Neutrophil (primary cell): ENCODE measurements at regions not wholly inside any gene's neighbourhood (a gene's known extent, or its start where the extent isn't known, plus 50 kb on each side); places are given as distances from the start of the nearest gene placed in this dataset.
A peak's percentile ranks its signal among the peaks of the same experiment; 100 is the strongest.

Experiments used
- H3K27ac ChIP-seq: fragments of 200-600 bp; sonication (generic); 2 replicates; pipeline ENCODE4 v1.5.1; 2016; ENCODE audit warnings: mild to moderate bottlenecking, moderate library complexity
- H3K27me3 ChIP-seq: fragments of 200-600 bp; sonication (generic); 2 replicates; pipeline ENCODE4 v1.6.0; 2016; ENCODE audit warnings: mild to moderate bottlenecking
- H3K36me3 ChIP-seq: fragments of 200-600 bp; sonication (generic); 2 replicates; pipeline ENCODE4 v1.5.1; 2017
- H3K4me1 ChIP-seq, 2 experiments: fragments of 200-600 bp in 1 of 2; sonication (generic) in 1 of 2; 1 replicate in 1 of 2; 2 replicates in 1 of 2; pipeline versions ENCODE4 v1.5.1 to v1.6.1; 2013 to 2016; ENCODE audit warnings: low read depth in 1 of 2, low read length in 1 of 2, mild to moderate bottlenecking in 1 of 2, moderate library complexity in 1 of 2; ENCODE audit not compliant: control insufficient read depth in 1 of 2, insufficient read depth in 1 of 2
- H3K4me3 ChIP-seq, 2 experiments: fragments of 200-600 bp in 1 of 2; sonication (generic) in 1 of 2; 1 replicate in 1 of 2; 2 replicates in 1 of 2; pipeline ENCODE4 v1.5.1; 2013 to 2016; ENCODE audit warnings: low read depth in 1 of 2, low read length in 1 of 2, mild to moderate bottlenecking in 1 of 2, moderate library complexity in 1 of 2
- H3K9me3 ChIP-seq: fragments of 200-600 bp; sonication (generic); 2 replicates; pipeline ENCODE4 v1.5.1; 2016
- CTCF ChIP-seq: fragments of 200-600 bp; sonication (generic); IDR thresholded peaks from 2 replicates; pipeline ENCODE4 v1.5.1; 2016; ENCODE audit warnings: antibody characterized with exemption

DNA sequence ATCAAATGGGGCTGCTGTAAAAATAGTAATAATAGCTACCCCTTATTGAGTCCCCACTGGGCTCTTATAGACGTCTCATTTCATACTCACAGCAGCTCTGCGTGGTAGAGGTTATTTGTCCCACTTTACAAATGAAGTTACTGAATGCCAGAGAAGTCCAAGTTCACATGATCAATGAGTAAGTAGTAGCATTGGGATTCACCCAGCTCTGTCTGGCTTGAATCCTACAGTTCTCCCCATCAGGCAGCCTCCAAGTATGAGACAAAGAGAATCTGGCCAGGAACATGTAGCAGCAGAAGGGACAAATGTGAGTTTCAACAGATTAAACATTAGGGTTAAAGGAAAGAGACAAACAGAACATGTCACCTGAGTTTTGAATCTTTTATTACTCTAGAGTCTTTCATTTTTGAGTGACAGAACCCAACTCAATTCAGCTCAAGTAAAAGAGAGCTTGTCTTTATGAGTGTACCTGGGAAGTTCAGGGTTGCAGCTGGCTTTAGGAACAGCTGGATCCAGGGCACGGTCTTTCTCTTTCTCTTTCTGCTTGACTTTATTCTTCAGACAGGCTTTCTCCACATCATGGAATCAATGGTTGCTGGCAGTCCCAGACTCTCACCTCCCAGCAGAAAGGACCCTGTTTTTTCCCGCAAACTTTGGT, 64.1 kb upstream of the JDP2 start:
- H3K27me3 ChIP-seq: no peaks in the 10 kb centered on the region
- no peaks in the 10 kb centered on the region for H3K9me3 ChIP-seq
- no peak overlapping the region for H3K4me3 ChIP-seq
- H3K27ac ChIP-seq: no peak overlapping the region
- no peaks in the 10 kb centered on the region for H3K36me3 ChIP-seq
- TF ChIP-seq CTCF: no peak
- peaks cover 6 to 7% of the 10 kb centered on the region in 2 experiments for H3K4me1 ChIP-seq

DNA sequence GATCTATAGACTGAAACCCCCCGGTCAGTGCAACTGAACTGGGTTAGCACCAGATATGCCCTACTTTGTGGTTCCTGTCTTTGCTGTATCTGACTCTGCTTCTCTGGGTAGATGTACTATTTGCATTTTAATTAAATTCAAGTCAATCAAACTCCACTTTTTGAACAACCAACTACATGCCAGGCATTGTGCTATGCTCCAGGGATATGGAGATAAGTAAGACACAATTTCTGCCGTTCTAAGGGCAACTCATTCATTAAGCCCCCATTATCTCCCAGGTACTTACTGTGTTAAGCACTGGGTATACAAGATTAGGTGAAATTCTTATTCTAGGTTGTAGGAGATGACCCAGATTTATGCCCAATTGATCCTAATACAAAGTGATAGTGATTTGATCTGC, 62.7 kb upstream of the JDP2 start:
- Histone ChIP-seq H3K36me3 (no peaks in the 10 kb centered on the region), H3K9me3 (no peaks in the 10 kb centered on the region), H3K4me1 (peaks cover 9% of the 10 kb centered on the region in 2 experiments), H3K27ac (no peak overlapping the region), H3K4me3 (no peak overlapping the region), H3K27me3 (no peaks in the 10 kb centered on the region)
- no peak for TF ChIP-seq CTCF

DNA sequence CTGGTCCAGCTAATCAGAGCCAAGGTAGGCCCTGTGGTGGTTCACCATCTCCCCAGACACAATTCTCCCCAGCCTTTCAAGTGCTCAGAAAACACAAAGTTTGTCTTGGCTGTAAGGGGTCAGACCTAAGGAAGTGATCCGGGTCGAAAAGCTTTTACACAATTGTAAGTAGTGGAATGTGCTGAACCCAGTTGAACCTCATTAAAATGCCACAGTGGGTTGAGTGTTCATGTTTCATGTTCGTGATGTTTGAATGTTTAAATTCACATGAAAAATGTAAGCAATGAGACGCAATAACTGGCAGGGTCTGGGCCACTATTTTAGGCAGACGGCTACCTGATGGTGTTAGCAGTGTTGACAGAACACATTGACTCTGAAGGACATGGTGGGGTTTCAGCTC, 60.9 kb upstream of the JDP2 start:
- H3K9me3 ChIP-seq: no peaks in the 10 kb centered on the region
- no peaks in the 10 kb centered on the region for H3K36me3 ChIP-seq
- H3K4me3 ChIP-seq: no peak overlapping the region
- no peaks in the 10 kb centered on the region for H3K27me3 ChIP-seq
- H3K4me1 ChIP-seq: peaks cover 16 to 17% of the 10 kb centered on the region in 2 experiments
- TF ChIP-seq CTCF: no peak
- H3K27ac ChIP-seq: no peak overlapping the region

DNA sequence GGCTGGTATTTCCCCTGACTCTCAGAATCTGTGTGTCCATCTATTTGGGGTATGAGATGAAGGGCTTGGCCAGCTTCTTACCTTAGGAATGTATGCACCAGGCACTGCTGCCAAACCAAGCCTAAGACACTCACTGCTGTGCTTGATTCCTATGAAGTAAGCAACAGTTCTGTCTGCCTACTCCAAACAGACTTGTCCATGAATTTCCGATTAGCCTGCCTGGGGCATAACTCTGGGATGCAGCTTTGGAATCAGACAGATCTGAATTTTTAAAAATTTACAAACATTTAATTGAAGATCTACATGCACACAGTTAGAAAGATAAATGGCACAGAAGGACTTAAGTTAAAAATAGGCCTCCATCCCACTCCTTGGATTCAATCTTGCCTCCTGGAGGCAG, 59.5 kb upstream of the JDP2 start:
- Histone ChIP-seq H3K9me3 (no peaks in the 10 kb centered on the region), H3K27ac (no peak overlapping the region), H3K4me3 (no peak overlapping the region), H3K27me3 (no peaks in the 10 kb centered on the region), H3K4me1 (peaks cover 28 to 29% of the 10 kb centered on the region in 2 experiments), H3K36me3 (no peaks in the 10 kb centered on the region)
- TF ChIP-seq CTCF: no peak

GRCh38 chr14:75369506-75369905, 58.3 kb upstream of the JDP2 start:
- Histone ChIP-seq H3K36me3 (no peaks in the 10 kb centered on the region), H3K9me3 (no peaks in the 10 kb centered on the region), H3K4me1 (peaks cover 28 to 29% of the 10 kb centered on the region in 2 experiments), H3K4me3 (no peak overlapping the region), H3K27me3 (no peaks in the 10 kb centered on the region), H3K27ac (peak overlapping the region; percentile 80)
- no peak for TF ChIP-seq CTCF
